GM21717 (cell line): ENCODE measurements at regions not wholly inside any gene's neighbourhood (a gene's known extent, or its start where the extent isn't known, plus 50 kb on each side); places are given as distances from the start of the nearest gene placed in this dataset.

Experiments
- ATAC-seq: cut with Tn5 transposase; IDR thresholded peaks from one replicate; pipeline ENCODE4 v1.9.1; 2021; ENCODE audit warnings: mild to moderate bottlenecking, moderate library complexity; ENCODE audit not compliant: unreplicated experiment

GRCh38 chrX:27924718-27925117 is 56.5 kb downstream of the DCAF8L1 start:
- no peak for ATAC-seq

GRCh38 chrX:27924261-27924660 is 57.0 kb downstream of the DCAF8L1 start:
- ATAC-seq, result no peak

GRCh38 chrX:27918799-27919198 is 62.5 kb downstream of the DCAF8L1 start:
- ATAC-seq, result no peak

- no peak for ATAC-seq
These were observed 63.3 kb downstream of the DCAF8L1 start for GRCh38 chrX:27917713-27918500.

- peak; percentile 94 for ATAC-seq
These were observed 65.6 kb downstream of the DCAF8L1 start for GRCh38 chrX:27915617-27916016.

GRCh38 chrX:27910412-27910811 is 70.8 kb downstream of the DCAF8L1 start:
- ATAC-seq, result no peak

GRCh38 chrX:27903960-27904359 is 77.3 kb downstream of the DCAF8L1 start:
- ATAC-seq, result no peak

- no peak for ATAC-seq
These were observed 86.1 kb downstream of the MAGEB10 start for GRCh38 chrX:27893871-27894270.

- no peak for ATAC-seq
These were observed 85.4 kb downstream of the MAGEB10 start for GRCh38 chrX:27893211-27893610.

- no peak for ATAC-seq
These were observed 82.8 kb downstream of the MAGEB10 start for GRCh38 chrX:27890611-27891010.

- no peak for ATAC-seq
These were observed 82.1 kb downstream of the MAGEB10 start for GRCh38 chrX:27889878-27890277.

- peak; percentile 59 for ATAC-seq
These were observed 76.9 kb downstream of the MAGEB10 start for GRCh38 chrX:27884654-27885053.

GRCh38 chrX:27883468-27884092 is 75.8 kb downstream of the MAGEB10 start:
- ATAC-seq, result no peak

- ATAC-seq, result no peak
These were observed 74.9 kb downstream of the MAGEB10 start for GRCh38 chrX:27882695-27883094.

- no peak for ATAC-seq
These were observed 71.1 kb downstream of the MAGEB10 start for GRCh38 chrX:27878862-27879261.
